NCI-H510A treated with DMSO at 0.1 percent for 48 hours (cell line): ENCODE measurements at regions not wholly inside any gene's neighbourhood (a gene's known extent, or its start where the extent isn't known, plus 50 kb on each side); places are given as distances from the start of the nearest gene placed in this dataset.

Source experiments
- DNase-seq: peaks from one replicate; lab custom pipeline; 2025; lab: John Stamatoyannopoulos, UW

DNA sequence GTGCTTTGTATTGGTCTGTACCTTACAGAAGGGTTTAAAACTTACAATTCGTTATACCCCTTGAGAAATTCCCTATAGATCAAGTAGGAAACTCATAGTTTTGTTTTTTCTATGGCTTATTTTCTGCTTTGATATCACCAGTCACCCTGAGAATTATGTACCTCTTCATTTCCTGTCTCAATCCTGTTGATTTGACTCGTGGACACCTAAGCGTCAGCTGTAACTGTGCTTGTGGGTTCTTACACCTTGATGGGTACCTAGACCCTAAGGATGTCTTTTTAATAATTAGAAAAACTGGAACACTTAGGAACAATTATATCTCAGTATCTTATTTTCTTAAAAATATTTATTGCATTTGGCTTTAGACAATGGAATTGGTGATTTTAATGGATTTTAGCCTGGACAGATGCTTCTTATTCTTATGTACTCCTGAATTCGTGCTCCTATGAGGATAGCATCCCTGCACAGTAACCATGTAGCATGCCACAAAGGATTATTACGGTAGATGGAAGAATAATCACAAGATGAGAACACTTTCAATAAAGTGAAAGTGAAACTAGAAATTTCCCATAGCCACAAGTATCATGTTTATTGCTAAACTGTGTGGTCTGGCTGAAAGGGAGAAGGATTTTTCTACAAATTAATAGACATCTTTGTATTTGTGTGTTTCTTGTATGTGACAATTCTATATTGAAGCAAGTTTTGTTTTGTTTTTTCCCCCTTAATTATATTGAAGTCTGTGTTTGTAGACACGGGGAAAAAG lies 1920.3 kb upstream of the WWC1 start:
- peak; percentile 9 for DNase-seq

GRCh38 chr5:166373817-166374216 lies 1917.6 kb upstream of the WWC1 start:
- no peak for DNase-seq

- no peak for DNase-seq
Measured at GRCh38 chr5:166377756-166378155, 1913.7 kb upstream of the WWC1 start.

GRCh38 chr5:166379517-166379916 lies 1911.9 kb upstream of the WWC1 start:
- DNase-seq: no peak

GRCh38 chr5:166382031-166382430 lies 1909.4 kb upstream of the WWC1 start:
- DNase-seq: no peak

- no peak for DNase-seq
Measured at GRCh38 chr5:166398131-166398530, 1893.3 kb upstream of the WWC1 start.

DNA sequence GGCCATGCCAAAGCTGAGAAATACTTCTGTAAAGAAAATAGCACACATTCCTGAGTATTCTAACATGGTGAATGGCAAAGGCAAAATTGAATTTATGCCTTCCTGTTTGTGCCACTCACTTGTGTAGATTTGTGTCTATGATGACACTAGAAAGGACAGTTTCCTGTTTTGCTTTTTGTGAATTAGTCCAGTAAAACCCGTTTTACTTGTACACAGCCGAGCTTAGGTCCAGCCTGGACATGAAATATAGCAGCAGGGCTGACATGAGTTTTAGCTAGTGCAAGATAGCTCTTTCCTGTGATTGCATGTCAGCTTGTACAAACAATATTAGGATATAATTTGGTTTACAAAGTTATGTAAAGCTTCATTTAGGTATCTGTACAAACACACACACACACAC lies 1891.7 kb upstream of the WWC1 start:
- no peak for DNase-seq

- DNase-seq: no peak
Measured at GRCh38 chr5:166401391-166401790, 1890.1 kb upstream of the WWC1 start.

DNA sequence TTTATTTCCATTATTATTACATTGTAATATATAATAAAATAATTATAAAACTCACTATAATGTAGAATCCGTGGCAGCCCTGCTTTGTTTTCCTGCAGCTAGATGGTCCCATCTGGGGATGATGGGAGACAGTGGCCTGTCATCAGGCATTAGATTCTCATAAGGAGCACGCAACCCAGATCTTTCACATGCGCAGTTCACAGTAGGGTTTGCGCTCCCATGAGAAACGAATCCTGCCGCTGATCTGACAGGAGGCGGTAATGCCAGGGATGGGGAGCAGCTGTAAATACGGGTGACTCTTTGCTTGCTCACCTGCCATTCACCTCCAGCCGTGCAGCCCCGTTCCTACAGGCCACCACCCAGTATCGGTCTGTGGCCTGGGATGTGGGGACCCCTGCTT lies 1879.3 kb upstream of the WWC1 start:
- no peak for DNase-seq

DNA sequence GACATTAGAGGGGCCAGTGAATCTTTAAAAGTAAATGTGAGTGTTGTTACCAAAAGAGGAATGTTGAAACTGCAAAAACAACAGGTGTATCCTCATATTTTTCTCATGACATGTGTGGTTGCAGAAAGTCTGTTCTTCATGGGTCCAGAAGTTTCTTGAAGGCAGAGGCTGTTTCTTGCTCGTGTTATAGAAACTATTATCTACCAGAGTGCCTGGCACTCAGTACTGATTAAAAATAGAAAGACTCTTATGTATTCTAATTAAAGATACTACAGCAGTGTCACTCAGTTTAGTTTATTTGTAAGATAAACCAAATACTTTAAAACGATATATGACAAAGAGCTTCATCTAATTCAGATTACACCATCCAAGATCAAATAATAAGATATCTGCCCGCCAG lies 1864.2 kb upstream of the WWC1 start:
- DNase-seq: no peak

DNA sequence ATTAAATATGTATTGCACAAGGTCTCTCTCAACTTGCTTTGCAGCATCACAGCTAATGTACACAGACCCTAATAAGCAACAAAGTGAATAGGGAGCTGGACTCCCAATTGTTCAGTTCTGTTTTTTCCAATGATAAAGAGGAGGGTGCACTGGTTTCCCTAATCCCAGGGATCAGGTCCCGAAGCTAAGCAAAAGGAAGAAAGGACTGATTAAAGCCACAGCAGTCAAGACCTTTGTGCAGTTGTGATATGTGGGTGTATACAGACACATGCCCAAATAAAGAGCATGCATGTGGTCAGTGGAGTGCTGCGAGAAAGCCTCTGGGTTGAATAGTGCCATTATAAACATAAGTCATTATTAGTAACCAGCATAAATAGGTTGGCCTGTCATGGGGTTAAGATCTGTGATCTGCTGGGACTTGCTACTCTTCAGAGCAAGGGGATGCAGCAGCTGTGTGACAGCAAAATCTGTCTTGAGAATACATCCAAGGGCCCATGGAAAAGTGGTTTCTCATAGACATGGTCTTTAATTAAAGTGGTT lies 1863.1 kb upstream of the WWC1 start:
- DNase-seq: no peak

GRCh38 chr5:166430491-166431319 lies 1860.7 kb upstream of the WWC1 start:
- no peak for DNase-seq

GRCh38 chr5:166431456-166431855 lies 1860.0 kb upstream of the WWC1 start:
- DNase-seq: no peak

DNA sequence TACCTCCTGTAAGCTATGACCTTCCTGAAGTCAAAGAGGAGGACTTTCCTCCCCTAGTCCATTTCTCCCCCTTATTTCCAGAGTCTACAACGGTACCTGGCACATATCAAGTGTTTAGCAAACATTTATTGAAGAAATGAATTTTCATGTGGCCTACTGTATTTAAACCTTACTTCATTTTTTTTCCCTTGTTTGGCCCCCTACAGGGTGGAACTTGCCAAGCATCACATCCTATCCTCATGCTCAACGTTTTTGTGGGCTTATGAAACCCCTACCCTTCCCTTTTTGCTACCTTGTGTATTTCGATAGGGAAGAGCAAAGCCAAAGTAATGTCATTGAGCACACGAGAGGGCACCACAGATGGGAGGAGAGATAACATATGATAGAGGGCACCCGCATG lies 1857.8 kb upstream of the WWC1 start:
- no peak for DNase-seq

DNA sequence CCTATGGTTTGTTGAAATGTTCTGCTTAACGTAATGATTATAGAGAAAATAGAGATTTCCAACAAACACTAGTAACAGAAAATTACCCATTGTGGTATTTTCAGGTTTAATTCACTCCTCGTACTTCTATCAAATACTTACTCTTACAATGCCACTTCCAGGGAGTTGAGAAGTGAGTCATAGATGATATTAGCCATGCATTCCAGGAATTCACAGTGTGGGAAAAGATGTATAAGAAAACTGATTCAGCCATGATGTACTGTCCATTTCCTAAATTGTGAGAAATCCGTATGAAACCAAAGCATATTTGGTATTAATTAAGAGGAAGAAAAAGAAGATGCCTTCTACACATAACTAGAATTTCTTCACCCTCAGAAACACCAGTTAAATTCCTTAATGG lies 1854.6 kb upstream of the WWC1 start:
- no peak for DNase-seq

DNA sequence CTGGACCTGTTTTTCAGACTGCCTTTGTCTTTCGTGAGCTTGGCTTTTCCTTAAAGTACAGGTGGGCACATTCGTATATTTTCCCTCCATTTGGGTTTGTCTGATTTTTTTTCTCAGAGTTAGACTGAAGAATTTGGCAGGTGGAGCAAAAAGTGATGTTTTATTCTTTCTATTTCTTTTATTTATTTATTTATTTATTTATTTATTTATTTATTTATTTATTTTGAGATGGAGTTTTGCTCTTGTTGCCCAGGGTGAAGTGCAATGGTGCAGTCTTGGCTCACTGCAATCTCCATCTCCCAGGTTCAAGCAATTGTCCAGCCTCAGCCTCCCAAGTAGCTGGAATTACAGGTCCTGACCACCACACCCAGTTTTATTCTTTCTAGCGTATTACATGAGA lies 1805.1 kb upstream of the WWC1 start:
- no peak for DNase-seq

- no peak for DNase-seq
Measured at GRCh38 chr5:166488560-166488959, 1802.9 kb upstream of the WWC1 start.

DNA sequence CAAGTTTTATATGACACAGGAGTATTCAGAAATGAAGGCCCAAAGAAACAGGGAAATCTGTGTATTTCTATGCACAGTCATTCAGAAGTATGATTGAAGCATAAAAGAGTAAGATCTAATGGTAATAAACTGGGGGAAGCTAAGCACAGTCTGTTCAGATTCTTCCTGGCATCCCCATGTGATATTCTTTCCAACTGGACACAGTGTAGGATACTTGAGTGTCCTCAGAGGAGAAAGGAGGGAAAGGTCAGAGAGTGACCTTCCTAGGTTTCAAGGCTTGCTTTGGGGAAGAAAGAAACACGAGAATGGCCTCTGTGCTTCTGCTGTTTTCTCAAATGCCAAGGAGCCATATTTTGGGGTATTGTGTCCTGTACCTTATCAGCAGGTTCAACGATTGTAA lies 1798.4 kb upstream of the WWC1 start:
- no peak for DNase-seq

DNA sequence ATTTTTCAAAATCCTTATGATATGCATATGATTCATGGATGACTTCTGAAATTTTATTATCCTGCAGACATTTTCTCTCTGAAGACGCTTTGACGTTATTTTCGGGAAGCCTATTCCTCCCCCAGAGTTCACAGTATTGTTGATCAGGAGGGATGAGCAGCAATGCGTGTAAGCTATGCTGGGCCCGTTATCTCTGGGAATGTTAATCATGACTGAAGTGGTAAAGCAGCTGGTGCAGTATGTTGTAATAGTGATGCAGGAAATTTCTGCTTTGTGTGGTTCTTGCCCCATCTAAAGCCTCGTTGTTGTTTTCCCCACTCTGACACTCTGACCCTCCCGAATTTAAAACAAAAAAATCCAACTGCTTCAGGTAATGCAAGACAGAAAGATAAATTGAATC lies 1797.8 kb upstream of the WWC1 start:
- DNase-seq: no peak

DNA sequence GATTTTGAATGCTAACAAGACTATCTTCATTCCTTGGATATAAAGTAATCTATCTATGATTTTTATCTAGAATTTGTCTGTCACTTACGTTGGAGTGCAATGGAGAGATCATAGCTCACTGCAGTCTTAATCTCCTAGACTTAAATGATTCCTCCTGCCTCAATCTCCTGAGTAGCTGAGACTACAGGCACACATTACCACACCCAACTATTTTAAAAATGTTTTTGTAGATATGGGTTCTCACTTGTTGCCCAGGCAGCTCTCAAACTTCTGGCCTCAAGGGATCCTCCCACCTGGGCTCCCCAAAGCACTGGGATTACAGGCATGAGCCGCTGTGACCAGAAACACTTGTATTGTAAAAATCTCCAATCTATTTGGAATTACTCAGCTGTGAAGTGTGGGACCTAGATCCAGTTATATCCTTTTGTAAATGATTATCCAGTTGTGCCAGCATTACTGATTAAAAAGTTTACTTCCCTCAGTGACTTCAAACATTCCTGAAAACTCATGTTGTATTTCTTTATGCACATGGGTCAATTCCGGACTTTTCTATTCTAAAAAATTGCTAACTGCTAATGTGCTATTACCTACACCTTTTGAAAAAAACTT lies 1793.8 kb upstream of the WWC1 start:
- no peak for DNase-seq

- DNase-seq: no peak
Measured at GRCh38 chr5:166499447-166500240, 1791.8 kb upstream of the WWC1 start.

GRCh38 chr5:166503506-166503905 lies 1787.9 kb upstream of the WWC1 start:
- DNase-seq: no peak
